ENCODE measurements at regions not wholly inside any gene's neighbourhood (a gene's known extent, or its start where the extent isn't known, plus 50 kb on each side); places are given as distances from the start of the nearest gene placed in this dataset.

DNA sequence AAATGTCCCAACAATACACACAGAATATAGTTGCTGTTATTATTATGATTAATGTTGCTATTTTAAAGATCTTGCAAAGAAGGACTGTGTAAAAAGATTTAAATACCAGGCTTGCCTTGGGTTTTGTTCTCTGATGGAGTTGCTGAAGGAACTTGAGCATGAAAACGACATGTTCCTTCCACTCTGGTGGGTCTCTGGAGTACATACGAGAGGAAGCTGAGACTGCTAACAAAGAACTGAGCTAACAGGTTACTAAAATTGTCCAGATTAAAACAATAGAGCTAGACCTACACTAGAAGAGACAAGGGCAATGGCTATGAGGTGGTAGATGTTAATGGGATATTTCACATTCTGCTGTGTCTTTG is 612.2 kb downstream of the TSN start:
- TF ChIP-seq, protein P1, sequence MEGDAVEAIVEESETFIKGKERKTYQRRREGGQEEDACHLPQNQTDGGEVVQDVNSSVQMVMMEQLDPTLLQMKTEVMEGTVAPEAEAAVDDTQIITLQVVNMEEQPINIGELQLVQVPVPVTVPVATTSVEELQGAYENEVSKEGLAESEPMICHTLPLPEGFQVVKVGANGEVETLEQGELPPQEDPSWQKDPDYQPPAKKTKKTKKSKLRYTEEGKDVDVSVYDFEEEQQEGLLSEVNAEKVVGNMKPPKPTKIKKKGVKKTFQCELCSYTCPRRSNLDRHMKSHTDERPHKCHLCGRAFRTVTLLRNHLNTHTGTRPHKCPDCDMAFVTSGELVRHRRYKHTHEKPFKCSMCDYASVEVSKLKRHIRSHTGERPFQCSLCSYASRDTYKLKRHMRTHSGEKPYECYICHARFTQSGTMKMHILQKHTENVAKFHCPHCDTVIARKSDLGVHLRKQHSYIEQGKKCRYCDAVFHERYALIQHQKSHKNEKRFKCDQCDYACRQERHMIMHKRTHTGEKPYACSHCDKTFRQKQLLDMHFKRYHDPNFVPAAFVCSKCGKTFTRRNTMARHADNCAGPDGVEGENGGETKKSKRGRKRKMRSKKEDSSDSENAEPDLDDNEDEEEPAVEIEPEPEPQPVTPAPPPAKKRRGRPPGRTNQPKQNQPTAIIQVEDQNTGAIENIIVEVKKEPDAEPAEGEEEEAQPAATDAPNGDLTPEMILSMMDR (IDR thresholded peaks at IDR 0.05) = no peak
- Histone ChIP-seq H3K27ac (no peak overlapping the region), H3K36me3 (ENCODE audit: insufficient read depth in 1 of 2, low read depth in 1 of 2) (no peaks in the 10 kb centered on the region), H3K4me3 (no peak overlapping the region), H3K9me3 (no peaks in the 10 kb centered on the region), H3K27me3 (ENCODE audit: insufficient read depth in 3 of 3, low read length in 2 of 3) (no peaks in the 10 kb centered on the region), H3K4me1 (no peaks in the 10 kb centered on the region)
- 47 to 58% (median 56%) methylated on average over 2 of the region's 2 CpGs for WGBS, 3 donors
- no peak for DNase-seq
- intact Hi-C loops (cut with DNase I) = no loop called here
- ATAC-seq = no peak

DNA sequence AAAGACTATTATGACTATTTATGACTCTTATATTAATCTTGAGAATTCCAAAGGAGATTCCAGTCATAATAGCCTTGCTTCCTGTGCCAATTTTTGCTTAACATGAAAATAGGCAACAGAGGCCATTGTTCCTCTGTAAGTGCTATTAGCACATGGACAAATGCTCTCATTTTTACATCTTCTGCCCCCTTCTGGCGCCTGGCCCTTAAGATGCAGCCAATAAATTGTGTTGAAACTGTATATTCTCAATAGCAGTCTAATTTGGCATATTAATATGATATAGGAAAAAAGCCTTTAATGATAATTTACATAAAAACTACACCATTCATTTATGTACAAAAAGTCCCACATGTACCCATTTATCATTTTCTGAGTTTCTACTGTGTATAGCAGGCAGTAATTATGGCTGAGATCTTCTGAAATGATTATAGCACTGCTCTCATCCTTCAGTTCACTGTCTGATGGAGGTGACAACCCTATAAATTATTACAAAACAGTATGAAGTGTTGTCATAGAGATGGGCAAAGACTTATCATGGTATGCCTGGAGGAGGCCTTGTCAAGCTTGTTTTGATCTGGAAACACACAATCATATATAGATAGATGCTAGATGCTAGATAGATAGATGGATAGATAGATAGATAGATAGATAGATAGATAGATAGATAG is 613.3 kb downstream of the TSN start:
- DNase-seq = no peak
- H3K4me1 ChIP-seq = no peaks in the 10 kb centered on the region
- no peaks in the 10 kb centered on the region for H3K36me3 ChIP-seq (ENCODE audit: insufficient read depth in 1 of 2, low read depth in 1 of 2)
- WGBS, 3 donors = 47 to 53% (median 53%) methylated on average over 1 of the region's 1 CpG
- intact Hi-C loops (cut with DNase I) = no loop called here
- no peaks in the 10 kb centered on the region for H3K9me3 ChIP-seq
- no peak overlapping the region for H3K27ac ChIP-seq
- H3K4me3 ChIP-seq = no peak overlapping the region
- no peaks in the 10 kb centered on the region for H3K27me3 ChIP-seq (ENCODE audit: insufficient read depth in 3 of 3, low read length in 2 of 3)
- ATAC-seq = no peak
- TF ChIP-seq, protein P1 (IDR thresholded peaks at IDR 0.05) = no peak

DNA sequence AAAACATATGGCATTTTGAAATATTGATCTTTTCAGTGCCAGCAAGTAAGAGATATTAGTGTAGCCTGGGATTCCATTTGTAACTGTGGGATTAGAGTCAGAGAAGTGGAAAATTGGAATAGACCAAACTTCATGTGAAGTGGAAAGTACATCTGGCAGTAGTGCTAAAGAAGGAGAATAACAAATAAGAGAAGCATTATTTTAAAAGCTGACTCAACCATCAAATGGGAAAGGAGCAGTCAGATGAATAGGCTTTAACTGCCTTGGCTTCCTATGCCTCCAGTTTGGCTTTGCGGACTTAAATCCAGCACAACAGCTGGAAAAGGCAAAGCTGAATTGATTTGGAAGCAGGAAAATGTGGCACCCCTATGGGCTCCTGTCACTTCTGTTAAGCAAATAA is 623.1 kb downstream of the TSN start:
- no peaks in the 10 kb centered on the region for H3K9me3 ChIP-seq
- no peaks in the 10 kb centered on the region for H3K27me3 ChIP-seq (ENCODE audit: insufficient read depth in 3 of 3, low read length in 2 of 3)
- H3K4me3 ChIP-seq = no peak overlapping the region
- H3K36me3 ChIP-seq (ENCODE audit: insufficient read depth in 1 of 2, low read depth in 1 of 2) = no peaks in the 10 kb centered on the region
- intact Hi-C loops (cut with DNase I) = no loop called here
- TF ChIP-seq, protein P1 (IDR thresholded peaks at IDR 0.05) = no peak
- no peaks in the 10 kb centered on the region for H3K4me1 ChIP-seq
- 30 to 60% (median 35%) methylated on average over 1 of the region's 1 CpG for WGBS, 3 donors
- DNase-seq (no peak), ATAC-seq (no peak)
- no peak overlapping the region for H3K27ac ChIP-seq

DNA sequence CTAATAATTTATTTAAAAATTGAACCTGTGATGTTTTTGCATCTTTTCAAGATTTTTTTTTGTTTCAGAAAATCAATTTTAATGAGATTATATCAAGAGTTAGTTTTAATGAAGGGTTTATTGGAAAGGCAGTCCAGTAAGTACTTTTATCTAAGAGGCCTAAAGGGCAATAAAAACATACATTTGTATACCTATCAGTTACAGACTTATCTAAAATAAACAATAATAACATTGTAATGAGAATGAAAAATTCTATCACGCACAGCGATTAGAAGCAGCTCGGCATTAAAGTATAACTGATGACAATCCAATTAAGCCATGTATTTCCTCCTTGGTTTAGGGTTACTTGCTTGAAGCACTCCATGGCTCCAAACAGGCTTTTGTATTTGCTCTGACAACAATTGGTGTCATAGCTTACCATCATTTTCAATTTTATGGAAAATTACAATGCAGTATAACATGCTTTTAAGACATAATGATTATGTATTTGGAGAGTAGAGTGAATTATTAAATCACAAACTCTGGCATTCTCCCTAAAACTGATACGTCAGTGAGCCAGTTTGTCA is 629.4 kb downstream of the TSN start:
- Histone ChIP-seq H3K36me3 (ENCODE audit: insufficient read depth in 1 of 2, low read depth in 1 of 2) (no peaks in the 10 kb centered on the region), H3K9me3 (peaks cover 8% of the 10 kb centered on the region), H3K27ac (no peak overlapping the region), H3K4me3 (no peak overlapping the region), H3K4me1 (no peaks in the 10 kb centered on the region), H3K27me3 (ENCODE audit: insufficient read depth in 3 of 3, low read length in 2 of 3) (no peaks in the 10 kb centered on the region)
- intact Hi-C loops (cut with DNase I) = loop anchor here in 1 of 2 donors (10.0 kb wide), 1 partner anchor 840 kb away; no protein-coding TSS in a partner anchor
- DNase-seq (no peak), ATAC-seq (no peak)
- WGBS, 3 donors = 67 to 77% (median 70%) methylated on average over 4 of the region's 4 CpGs
- TF ChIP-seq, protein P1 (IDR thresholded peaks at IDR 0.05) = no peak

DNA sequence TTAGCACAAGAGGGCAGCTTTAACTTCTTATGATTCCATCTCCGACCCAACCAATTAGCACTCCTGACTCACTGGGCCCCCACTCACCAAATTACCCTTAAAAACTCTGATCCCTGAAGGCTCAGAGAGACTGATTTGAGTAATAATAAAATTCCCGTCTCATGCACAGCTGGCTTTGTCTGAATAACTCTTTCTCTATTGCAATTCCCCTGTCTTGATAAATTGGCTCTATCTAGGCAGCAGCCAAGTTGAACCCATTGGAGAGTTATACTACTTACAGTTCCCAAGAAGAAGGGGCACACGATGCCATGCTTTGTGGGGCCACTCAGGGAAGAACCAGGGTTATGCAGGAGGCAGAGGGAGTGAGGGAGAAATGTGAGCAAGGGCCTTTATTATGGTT is 632.8 kb downstream of the TSN start:
- Histone ChIP-seq H3K36me3 (ENCODE audit: insufficient read depth in 1 of 2, low read depth in 1 of 2) (no peaks in the 10 kb centered on the region), H3K4me1 (no peaks in the 10 kb centered on the region), H3K9me3 (peaks cover 8% of the 10 kb centered on the region), H3K27me3 (ENCODE audit: insufficient read depth in 3 of 3, low read length in 2 of 3) (no peaks in the 10 kb centered on the region), H3K4me3 (no peak overlapping the region), H3K27ac (no peak overlapping the region)
- intact Hi-C loops (cut with DNase I) = loop anchor here in 1 of 2 donors (10.0 kb wide), 1 partner anchor 843 kb away; no protein-coding TSS in a partner anchor
- 75 to 83% (median 81%) methylated on average over 3 of the region's 3 CpGs for WGBS, 3 donors
- no peak for ATAC-seq
- TF ChIP-seq, protein P1 (IDR thresholded peaks at IDR 0.05) = no peak
- no peak for DNase-seq
